Sigmoid colon (tissue), 4 donors: ENCODE measurements at regions not wholly inside any gene's neighbourhood (a gene's known extent, or its start where the extent isn't known, plus 50 kb on each side); places are given as distances from the start of the nearest gene placed in this dataset.

Experiments
- CTCF ChIP-seq, 4 experiments: fragments of 450-650 bp in 3 of 4; fragments of 200-600 bp in 1 of 4; IDR thresholded peaks; one replicate each; pipeline ENCODE4 v1.5.1; 2016 to 2019; ENCODE audit warnings: antibody characterized with exemption in 4 of 4, mild to moderate bottlenecking in 3 of 4, moderate library complexity in 2 of 4
- EP300 ChIP-seq, 4 donors: sonication (generic); formaldehyde crosslinking; IDR thresholded peaks; one replicate each; pipeline ENCODE4 v1.6.1; 2017; ENCODE audit warnings: antibody characterized with exemption in 4 of 4

- no peak for TF ChIP-seq CTCF (IDR thresholded peaks at IDR 0.05)
- TF ChIP-seq EP300 (IDR thresholded peaks at IDR 0.05): no peak
These were observed 249.2 kb upstream of the GCFC2 start for GRCh38 chr2:75959724-75960471.
